ENCODE measurements at regions not wholly inside any gene's neighbourhood (a gene's known extent, or its start where the extent isn't known, plus 50 kb on each side); places are given as distances from the start of the nearest gene placed in this dataset.

DNA sequence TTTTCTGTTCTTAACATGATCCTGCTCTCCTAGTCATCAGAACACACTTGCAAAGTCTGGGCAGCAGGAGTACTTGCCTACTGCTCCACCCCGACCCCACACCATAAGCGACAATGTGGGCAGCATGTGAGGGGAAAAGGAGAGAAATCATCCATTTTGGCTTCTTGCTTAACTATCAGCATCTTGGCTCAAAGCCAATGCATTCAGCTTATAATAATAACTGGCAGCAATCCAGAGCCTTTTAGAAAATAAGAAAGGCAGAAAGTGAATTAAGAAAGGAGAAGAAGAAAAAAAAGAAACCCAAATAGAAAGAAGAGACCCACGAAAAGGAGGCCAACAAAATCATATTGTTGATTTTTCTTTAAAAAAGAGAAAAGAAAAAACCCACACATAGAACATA is 930.8 kb downstream of the BCL11B start:
- no peak for DNase-seq (ENCODE audit: low spot score)
- H3K4me3 Mint-ChIP-seq (ENCODE audit: unreplicated experiment): no peak overlapping the region
- no peaks in the 10 kb centered on the region for H3K9me3 Mint-ChIP-seq (ENCODE audit: unreplicated experiment)
- peaks cover 7% of the 10 kb centered on the region for H3K36me3 Mint-ChIP-seq (ENCODE audit: low read depth, unreplicated experiment)
- no peak overlapping the region for H3K27ac Mint-ChIP-seq (ENCODE audit: unreplicated experiment)
- TF ChIP-seq, protein P1, sequence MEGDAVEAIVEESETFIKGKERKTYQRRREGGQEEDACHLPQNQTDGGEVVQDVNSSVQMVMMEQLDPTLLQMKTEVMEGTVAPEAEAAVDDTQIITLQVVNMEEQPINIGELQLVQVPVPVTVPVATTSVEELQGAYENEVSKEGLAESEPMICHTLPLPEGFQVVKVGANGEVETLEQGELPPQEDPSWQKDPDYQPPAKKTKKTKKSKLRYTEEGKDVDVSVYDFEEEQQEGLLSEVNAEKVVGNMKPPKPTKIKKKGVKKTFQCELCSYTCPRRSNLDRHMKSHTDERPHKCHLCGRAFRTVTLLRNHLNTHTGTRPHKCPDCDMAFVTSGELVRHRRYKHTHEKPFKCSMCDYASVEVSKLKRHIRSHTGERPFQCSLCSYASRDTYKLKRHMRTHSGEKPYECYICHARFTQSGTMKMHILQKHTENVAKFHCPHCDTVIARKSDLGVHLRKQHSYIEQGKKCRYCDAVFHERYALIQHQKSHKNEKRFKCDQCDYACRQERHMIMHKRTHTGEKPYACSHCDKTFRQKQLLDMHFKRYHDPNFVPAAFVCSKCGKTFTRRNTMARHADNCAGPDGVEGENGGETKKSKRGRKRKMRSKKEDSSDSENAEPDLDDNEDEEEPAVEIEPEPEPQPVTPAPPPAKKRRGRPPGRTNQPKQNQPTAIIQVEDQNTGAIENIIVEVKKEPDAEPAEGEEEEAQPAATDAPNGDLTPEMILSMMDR (IDR thresholded peaks at IDR 0.05; ENCODE audit: unreplicated experiment): no peak
- H3K27me3 Mint-ChIP-seq (ENCODE audit: unreplicated experiment): no peaks in the 10 kb centered on the region
- H3K4me1 Mint-ChIP-seq (ENCODE audit: unreplicated experiment): peaks cover 8% of the 10 kb centered on the region

- no peak for DNase-seq (ENCODE audit: low spot score)
- Mint-ChIP-seq H3K27ac (ENCODE audit: unreplicated experiment) (no peak overlapping the region), H3K4me3 (ENCODE audit: unreplicated experiment) (no peak overlapping the region), H3K36me3 (ENCODE audit: low read depth, unreplicated experiment) (peaks cover 7% of the 10 kb centered on the region), H3K9me3 (ENCODE audit: unreplicated experiment) (no peaks in the 10 kb centered on the region), H3K27me3 (ENCODE audit: unreplicated experiment) (no peaks in the 10 kb centered on the region), H3K4me1 (ENCODE audit: unreplicated experiment) (peaks cover 34% of the 10 kb centered on the region)
- TF ChIP-seq, protein P1 (IDR thresholded peaks at IDR 0.05; ENCODE audit: unreplicated experiment): no peak
Observed at GRCh38 chr14:98345161-98345560, 926.8 kb downstream of the BCL11B start.

DNA sequence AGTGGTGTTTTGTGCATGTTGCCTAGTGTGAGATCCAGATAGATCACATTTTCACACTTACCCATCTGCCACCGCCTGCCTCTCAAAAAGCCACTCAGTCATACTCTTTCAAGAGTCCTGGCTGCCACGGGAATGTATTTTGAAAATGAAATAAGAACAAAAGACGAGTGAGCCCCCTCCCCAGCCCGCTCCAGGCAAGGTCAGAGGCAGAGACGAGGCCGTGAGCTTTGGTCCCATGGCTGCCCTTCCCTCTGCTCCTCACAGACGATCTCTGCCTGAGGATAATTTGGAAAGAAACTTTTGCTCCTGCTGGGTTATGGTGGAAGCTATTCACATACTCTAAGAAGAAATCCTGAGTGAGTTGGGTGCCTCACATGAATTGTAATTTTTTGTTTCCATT is 924.3 kb downstream of the BCL11B start:
- Mint-ChIP-seq H3K27ac (ENCODE audit: unreplicated experiment) (peak overlapping the region; percentile 98), H3K36me3 (ENCODE audit: low read depth, unreplicated experiment) (peaks cover 7% of the 10 kb centered on the region), H3K27me3 (ENCODE audit: unreplicated experiment) (no peaks in the 10 kb centered on the region), H3K4me1 (ENCODE audit: unreplicated experiment) (peaks cover 41% of the 10 kb centered on the region), H3K4me3 (ENCODE audit: unreplicated experiment) (no peak overlapping the region), H3K9me3 (ENCODE audit: unreplicated experiment) (no peaks in the 10 kb centered on the region)
- no peak for DNase-seq (ENCODE audit: low spot score)
- TF ChIP-seq, protein P1 (IDR thresholded peaks at IDR 0.05; ENCODE audit: unreplicated experiment): no peak

DNA sequence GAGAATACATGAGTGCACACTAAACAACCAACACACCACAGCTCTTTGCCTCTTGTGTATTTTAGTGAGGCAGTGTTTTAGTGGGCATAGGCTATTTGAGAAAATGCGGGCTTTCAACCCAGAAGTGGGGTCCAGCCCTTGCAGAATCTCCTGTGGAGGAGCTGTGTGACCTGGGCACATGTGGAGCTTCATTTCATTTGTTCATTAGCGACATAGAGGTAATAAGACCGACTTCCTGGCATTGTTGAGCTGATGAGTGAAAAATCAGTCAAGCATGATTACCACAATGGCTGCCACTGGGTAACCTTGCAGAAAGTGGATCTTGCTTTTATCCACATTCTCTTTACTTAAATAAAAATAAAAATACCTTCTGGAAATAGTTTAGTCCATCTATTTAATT is 923.5 kb downstream of the BCL11B start:
- DNase-seq (ENCODE audit: low spot score): no peak
- peaks cover 44% of the 10 kb centered on the region for H3K4me1 Mint-ChIP-seq (ENCODE audit: unreplicated experiment)
- TF ChIP-seq, protein P1 (IDR thresholded peaks at IDR 0.05; ENCODE audit: unreplicated experiment): no peak
- H3K9me3 Mint-ChIP-seq (ENCODE audit: unreplicated experiment): no peaks in the 10 kb centered on the region
- peaks cover 7% of the 10 kb centered on the region for H3K36me3 Mint-ChIP-seq (ENCODE audit: low read depth, unreplicated experiment)
- no peaks in the 10 kb centered on the region for H3K27me3 Mint-ChIP-seq (ENCODE audit: unreplicated experiment)
- no peak overlapping the region for H3K4me3 Mint-ChIP-seq (ENCODE audit: unreplicated experiment)
- peak overlapping the region; percentile 98 for H3K27ac Mint-ChIP-seq (ENCODE audit: unreplicated experiment)

- Mint-ChIP-seq H3K36me3 (ENCODE audit: low read depth, unreplicated experiment) (peaks cover 3% of the 10 kb centered on the region), H3K27ac (ENCODE audit: unreplicated experiment) (no peak overlapping the region), H3K4me1 (ENCODE audit: unreplicated experiment) (peaks cover 36% of the 10 kb centered on the region), H3K27me3 (ENCODE audit: unreplicated experiment) (no peaks in the 10 kb centered on the region), H3K4me3 (ENCODE audit: unreplicated experiment) (no peak overlapping the region), H3K9me3 (ENCODE audit: unreplicated experiment) (no peaks in the 10 kb centered on the region)
- TF ChIP-seq, protein P1 (IDR thresholded peaks at IDR 0.05; ENCODE audit: unreplicated experiment): no peak
- no peak for DNase-seq (ENCODE audit: low spot score)
Observed at GRCh38 chr14:98350213-98350612, 921.8 kb downstream of the BCL11B start.
